ENCODE measurements at regions not wholly inside any gene's neighbourhood (a gene's known extent, or its start where the extent isn't known, plus 50 kb on each side); places are given as distances from the start of the nearest gene placed in this dataset.

DNA sequence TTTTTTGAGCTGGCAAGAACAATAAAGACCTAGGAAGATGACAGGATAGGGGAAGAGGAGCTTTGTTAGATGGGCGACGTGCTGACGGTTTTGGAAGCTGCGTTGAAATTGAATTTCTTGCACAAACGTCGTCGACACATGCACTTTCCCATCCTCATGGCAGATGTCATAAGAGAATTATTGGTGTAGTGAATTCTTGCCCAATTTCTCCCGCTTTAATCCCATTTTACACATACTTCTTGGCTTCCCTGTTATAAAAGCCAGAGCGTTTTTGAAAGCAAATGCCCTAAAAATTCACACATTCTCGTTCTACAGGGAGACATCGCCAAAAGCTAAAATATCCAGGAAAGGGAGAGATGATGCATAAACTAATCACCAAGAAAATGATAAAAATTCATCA lies 109.8 kb upstream of the DAP start:
- TF ChIP-seq, protein P1, sequence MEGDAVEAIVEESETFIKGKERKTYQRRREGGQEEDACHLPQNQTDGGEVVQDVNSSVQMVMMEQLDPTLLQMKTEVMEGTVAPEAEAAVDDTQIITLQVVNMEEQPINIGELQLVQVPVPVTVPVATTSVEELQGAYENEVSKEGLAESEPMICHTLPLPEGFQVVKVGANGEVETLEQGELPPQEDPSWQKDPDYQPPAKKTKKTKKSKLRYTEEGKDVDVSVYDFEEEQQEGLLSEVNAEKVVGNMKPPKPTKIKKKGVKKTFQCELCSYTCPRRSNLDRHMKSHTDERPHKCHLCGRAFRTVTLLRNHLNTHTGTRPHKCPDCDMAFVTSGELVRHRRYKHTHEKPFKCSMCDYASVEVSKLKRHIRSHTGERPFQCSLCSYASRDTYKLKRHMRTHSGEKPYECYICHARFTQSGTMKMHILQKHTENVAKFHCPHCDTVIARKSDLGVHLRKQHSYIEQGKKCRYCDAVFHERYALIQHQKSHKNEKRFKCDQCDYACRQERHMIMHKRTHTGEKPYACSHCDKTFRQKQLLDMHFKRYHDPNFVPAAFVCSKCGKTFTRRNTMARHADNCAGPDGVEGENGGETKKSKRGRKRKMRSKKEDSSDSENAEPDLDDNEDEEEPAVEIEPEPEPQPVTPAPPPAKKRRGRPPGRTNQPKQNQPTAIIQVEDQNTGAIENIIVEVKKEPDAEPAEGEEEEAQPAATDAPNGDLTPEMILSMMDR (IDR thresholded peaks at IDR 0.05; ENCODE audit: extremely low read depth in 1 of 2, insufficient read depth in 1 of 2, low read depth in 1 of 2, low read length in 2 of 2) = no peak
- TF ChIP-seq MYC (IDR thresholded peaks at IDR 0.05; ENCODE audit: low read depth, low read length) (no peak), JUN (IDR thresholded peaks at IDR 0.05; ENCODE audit: borderline replicate concordance, insufficient read depth, insufficient read length, low read depth) (no peak), FOS (IDR thresholded peaks at IDR 0.05; ENCODE audit: borderline replicate concordance, insufficient read depth, low read length) (no peak), GATA2 (IDR thresholded peaks at IDR 0.05; ENCODE audit: insufficient read depth, insufficient read length, low read depth, low read length) (no peak), POLR2AphosphoS5 (IDR thresholded peaks at IDR 0.05; ENCODE audit: insufficient read depth, low read depth, low read length) (no peak), EZH2 (IDR thresholded peaks at IDR 0.05; ENCODE audit: borderline replicate concordance, low read depth, low read length, severe bottlenecking) (no peak), POLR2A (IDR thresholded peaks at IDR 0.05; ENCODE audit: low read depth, low read length) (no peak)
- TF ChIP-seq, protein P2, sequence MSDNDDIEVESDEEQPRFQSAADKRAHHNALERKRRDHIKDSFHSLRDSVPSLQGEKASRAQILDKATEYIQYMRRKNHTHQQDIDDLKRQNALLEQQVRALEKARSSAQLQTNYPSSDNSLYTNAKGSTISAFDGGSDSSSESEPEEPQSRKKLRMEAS (IDR thresholded peaks at IDR 0.05; ENCODE audit: insufficient read depth, insufficient read length) = no peak
- Histone ChIP-seq H4K20me1 (replicated peaks; ENCODE audit: control insufficient read depth, extremely low read depth, insufficient read depth, low read length) (no peaks in the 10 kb centered on the region), H2AFZ (ENCODE audit: low read depth, low read length) (no peak overlapping the region), H3K27ac (ENCODE audit: insufficient read depth, low read depth, low read length) (no peak overlapping the region), H3K79me2 (ENCODE audit: control insufficient read depth, insufficient read depth, low read length) (no peaks in the 10 kb centered on the region), H3K4me3 (replicated peaks in 1 of 3; ENCODE audit: insufficient read depth in 1 of 3, low read depth in 1 of 3, low read length in 3 of 3) (no peak overlapping the region), H3K9me3 (replicated peaks; ENCODE audit: control insufficient read depth, insufficient read depth, low read length) (no peaks in the 10 kb centered on the region), H3K9ac (replicated peaks; ENCODE audit: extremely low read depth, insufficient read depth, low read length) (no peak overlapping the region), H3K27me3 (ENCODE audit: control insufficient read depth in 2 of 2, insufficient read depth in 2 of 2, low read length in 2 of 2) (peaks cover 3 to 5% of the 10 kb centered on the region in 2 experiments), H3K36me3 (ENCODE audit: control insufficient read depth in 2 of 2, extremely low read depth in 1 of 2, insufficient read depth in 2 of 2, low read length in 2 of 2) (no peaks in the 10 kb centered on the region), H3K9me1 (replicated peaks; ENCODE audit: control insufficient read depth, extremely low read depth, insufficient read depth, low read length) (no peaks in the 10 kb centered on the region), H3K4me1 (ENCODE audit: control insufficient read depth, extremely low read depth, insufficient read depth, low read length) (no peaks in the 10 kb centered on the region), H3K4me2 (ENCODE audit: insufficient read depth, low read length) (no peak overlapping the region)
- BruUV-seq (replicated peaks) = no TSS peak
- ChIA-PET CTCF (no interaction called here), POLR2A (no interaction called here)
- dilution Hi-C loops (cut with MboI; ENCODE audit: extremely low pct_ligation_motif_present, low sequenced_read_pairs) = no loop called here
- intact Hi-C loops (cut with micrococcal nuclease) = no loop called here
- DNase-seq (ENCODE audit: low read depth, low spot score) = no peak
- no peak for FAIRE-seq

Measured in endothelial cell of umbilical vein (primary cell).